Lower lobe of right lung (tissue), 2 donors: ENCODE measurements at regions not wholly inside any gene's neighbourhood (a gene's known extent, or its start where the extent isn't known, plus 50 kb on each side); places are given as distances from the start of the nearest gene placed in this dataset.

Experiments
- ATAC-seq, 2 donors: fragments of 200-7000 bp; cut with Tn5 transposase; one replicate each; pipeline ENCODE4 v1.9.1; 2020 to 2022; ENCODE audit warnings: mild to moderate bottlenecking in 2 of 2, moderate library complexity in 2 of 2
- DNase-seq: peaks from one replicate; pipeline ENCODE4 v3.0.0-alpha.2; 2020
- H3K27ac ChIP-seq: fragments of 200-600 bp; one replicate; pipeline ENCODE4 v1.8.0; 2022
- H3K27me3 ChIP-seq: fragments of 200-600 bp; one replicate; pipeline ENCODE4 v1.8.0; 2022; ENCODE audit warnings: low read depth
- H3K36me3 ChIP-seq: fragments of 200-600 bp; one replicate; pipeline ENCODE4 v1.8.0; 2022; ENCODE audit warnings: mild to moderate bottlenecking
- H3K4me1 ChIP-seq: fragments of 200-600 bp; one replicate; pipeline ENCODE4 v1.8.0; 2022
- H3K4me3 ChIP-seq: fragments of 200-600 bp; one replicate; pipeline ENCODE4 v1.8.0; 2022; ENCODE audit warnings: mild to moderate bottlenecking
- H3K9me3 ChIP-seq: fragments of 200-600 bp; one replicate; pipeline ENCODE4 v1.8.0; 2022
- intact Hi-C: fragments of 100-400 bp; cut with DNase I; formaldehyde crosslinking; loops from one replicate; pipeline ENCODE4 v1.11.0; 2022
- TF ChIP-seq, protein P1 (sequence below): fragments of 200-600 bp; IDR thresholded peaks from one replicate; pipeline ENCODE4 v1.8.0; 2022; ENCODE audit warnings: antibody characterized with exemption, mild to moderate bottlenecking
- donor health status: DM: no; HTN: yes; CAD: no; lungs with severe emphysema.

DNA sequence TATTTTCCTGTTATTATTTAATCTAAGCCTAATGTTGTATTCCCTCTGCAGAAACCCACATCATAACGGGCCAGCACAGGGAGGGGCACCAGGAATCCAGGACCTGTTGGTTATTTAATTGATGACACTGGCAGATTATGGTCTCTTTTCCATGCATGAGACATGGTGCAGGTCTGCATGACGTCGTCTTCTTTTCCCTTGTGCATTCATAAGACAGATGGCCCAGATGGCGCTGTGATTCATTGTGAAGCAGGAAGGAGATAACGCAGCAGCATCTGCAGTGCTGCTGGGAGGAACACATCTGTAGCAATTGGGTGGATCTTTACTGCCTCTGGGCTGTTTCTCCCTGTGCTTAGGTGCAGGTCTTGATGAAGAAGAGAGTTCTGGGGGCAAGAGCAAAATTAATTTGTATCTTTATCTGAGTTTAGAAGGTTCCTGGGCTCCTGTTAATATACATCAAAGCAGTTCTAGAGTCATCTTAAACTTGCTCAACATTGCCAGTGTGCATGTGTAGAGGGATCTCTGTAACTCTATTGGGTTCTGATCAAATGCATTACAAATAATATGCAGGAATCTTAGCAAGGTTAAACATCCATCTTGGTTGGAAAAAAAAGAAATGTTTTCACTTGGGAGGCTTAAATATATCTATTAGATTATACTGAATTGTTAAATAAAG is 176.1 kb downstream of the PCSK1 start:
- TF ChIP-seq, protein P1, sequence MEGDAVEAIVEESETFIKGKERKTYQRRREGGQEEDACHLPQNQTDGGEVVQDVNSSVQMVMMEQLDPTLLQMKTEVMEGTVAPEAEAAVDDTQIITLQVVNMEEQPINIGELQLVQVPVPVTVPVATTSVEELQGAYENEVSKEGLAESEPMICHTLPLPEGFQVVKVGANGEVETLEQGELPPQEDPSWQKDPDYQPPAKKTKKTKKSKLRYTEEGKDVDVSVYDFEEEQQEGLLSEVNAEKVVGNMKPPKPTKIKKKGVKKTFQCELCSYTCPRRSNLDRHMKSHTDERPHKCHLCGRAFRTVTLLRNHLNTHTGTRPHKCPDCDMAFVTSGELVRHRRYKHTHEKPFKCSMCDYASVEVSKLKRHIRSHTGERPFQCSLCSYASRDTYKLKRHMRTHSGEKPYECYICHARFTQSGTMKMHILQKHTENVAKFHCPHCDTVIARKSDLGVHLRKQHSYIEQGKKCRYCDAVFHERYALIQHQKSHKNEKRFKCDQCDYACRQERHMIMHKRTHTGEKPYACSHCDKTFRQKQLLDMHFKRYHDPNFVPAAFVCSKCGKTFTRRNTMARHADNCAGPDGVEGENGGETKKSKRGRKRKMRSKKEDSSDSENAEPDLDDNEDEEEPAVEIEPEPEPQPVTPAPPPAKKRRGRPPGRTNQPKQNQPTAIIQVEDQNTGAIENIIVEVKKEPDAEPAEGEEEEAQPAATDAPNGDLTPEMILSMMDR: no peak

DNA sequence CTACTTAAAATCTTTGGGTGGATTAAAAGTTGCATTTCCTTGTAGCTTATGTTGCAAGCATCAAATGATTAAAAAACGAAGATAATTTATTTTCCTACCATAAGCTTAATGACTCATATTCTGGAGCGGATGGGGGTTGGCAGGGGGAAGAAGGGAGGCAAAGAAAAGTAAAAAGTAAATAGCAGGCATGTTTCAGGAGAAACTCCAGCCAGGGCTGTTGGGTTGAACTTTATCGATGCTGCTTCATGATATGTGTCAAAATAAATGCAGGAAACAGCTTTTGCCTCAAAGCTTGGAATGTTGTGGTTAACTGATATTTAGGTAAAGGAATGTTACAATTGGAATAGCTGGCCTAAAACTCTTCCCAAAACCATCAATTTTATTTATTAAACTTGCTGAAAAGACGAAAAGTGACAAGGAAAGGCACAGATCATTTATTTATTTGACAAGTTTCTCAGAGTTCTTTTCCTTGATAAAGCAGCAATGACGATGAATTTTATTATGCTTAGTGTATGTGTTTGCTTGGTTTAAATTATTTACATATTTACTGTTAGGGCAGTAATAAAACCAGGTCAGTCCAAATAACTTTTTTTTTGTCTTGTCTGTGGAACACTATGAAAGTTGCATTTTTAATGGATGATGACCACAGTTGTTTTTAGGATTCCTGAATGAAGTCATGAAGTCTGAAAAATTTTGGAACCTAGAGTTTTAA is 177.9 kb downstream of the PCSK1 start:
- no peak overlapping the region for H3K4me3 ChIP-seq
- no peaks in the 10 kb centered on the region for H3K27me3 ChIP-seq
- intact Hi-C loops: no loop called here
- H3K4me1 ChIP-seq: peaks cover 9% of the 10 kb centered on the region
- no peaks in the 10 kb centered on the region for H3K9me3 ChIP-seq
- ATAC-seq (no peak), DNase-seq (no peak)
- peak overlapping the region; percentile 25 for H3K27ac ChIP-seq
- H3K36me3 ChIP-seq: no peaks in the 10 kb centered on the region
- TF ChIP-seq, protein P1: no peak

More for the DNA sequence above, 176.1 kb downstream of the PCSK1 start:
- intact Hi-C loops: no loop called here
- H3K27ac ChIP-seq: no peak overlapping the region
- H3K4me3 ChIP-seq: no peak overlapping the region
- no peaks in the 10 kb centered on the region for H3K9me3 ChIP-seq
- H3K36me3 ChIP-seq: no peaks in the 10 kb centered on the region
- ATAC-seq (no peak), DNase-seq (no peak)
- H3K27me3 ChIP-seq: no peaks in the 10 kb centered on the region
- H3K4me1 ChIP-seq: peaks cover 9% of the 10 kb centered on the region

DNA sequence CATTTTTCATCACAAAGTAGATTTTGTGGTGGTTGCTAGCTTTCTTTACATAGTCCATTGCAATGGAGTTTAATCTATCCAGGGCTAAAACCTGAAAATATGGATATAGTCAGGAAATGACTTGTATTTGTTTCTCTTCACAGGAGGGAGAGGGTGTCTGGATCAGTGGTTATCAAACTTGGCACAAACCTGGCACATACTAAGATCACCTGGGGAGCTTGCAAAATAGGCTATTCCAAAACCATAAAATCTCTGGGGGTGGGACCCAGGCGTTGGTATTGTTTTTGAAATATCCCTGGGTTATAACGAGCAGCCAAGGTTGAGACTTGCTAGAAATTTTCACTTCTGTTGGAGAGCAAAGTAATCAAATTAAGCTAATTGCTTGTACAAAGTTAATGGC is 179.9 kb downstream of the PCSK1 start:
- peaks cover 1% of the 10 kb centered on the region for H3K4me1 ChIP-seq
- no peaks in the 10 kb centered on the region for H3K9me3 ChIP-seq
- intact Hi-C loops: no loop called here
- TF ChIP-seq, protein P1: no peak
- no peaks in the 10 kb centered on the region for H3K36me3 ChIP-seq
- DNase-seq: no peak
- H3K27ac ChIP-seq: no peak overlapping the region
- no peak overlapping the region for H3K4me3 ChIP-seq
- no peaks in the 10 kb centered on the region for H3K27me3 ChIP-seq
- ATAC-seq: no peak

DNA sequence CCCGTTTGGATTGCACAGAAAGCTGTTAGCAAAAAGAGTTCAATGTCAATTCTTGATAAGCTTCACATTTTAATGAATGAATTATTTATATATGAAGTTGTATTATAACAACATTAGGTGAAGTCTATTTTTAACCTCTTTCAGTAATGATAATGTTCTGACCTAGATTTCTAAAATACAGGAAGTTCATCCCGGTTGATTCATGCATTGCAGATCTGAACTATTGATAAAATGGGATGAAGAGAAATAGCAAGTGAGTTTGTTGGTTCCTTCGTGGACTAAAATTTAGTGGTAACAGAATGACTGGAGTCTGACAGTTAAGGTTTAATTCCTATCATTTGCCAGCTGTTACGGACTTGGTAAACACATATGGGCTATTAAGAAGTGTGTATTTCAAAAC is 180.5 kb downstream of the PCSK1 start:
- DNase-seq (no peak), ATAC-seq (no peak)
- no peaks in the 10 kb centered on the region for H3K9me3 ChIP-seq
- H3K4me3 ChIP-seq: no peak overlapping the region
- TF ChIP-seq, protein P1: no peak
- H3K27me3 ChIP-seq: no peaks in the 10 kb centered on the region
- intact Hi-C loops: no loop called here
- no peak overlapping the region for H3K27ac ChIP-seq
- H3K36me3 ChIP-seq: no peaks in the 10 kb centered on the region
- peaks cover 7% of the 10 kb centered on the region for H3K4me1 ChIP-seq

DNA sequence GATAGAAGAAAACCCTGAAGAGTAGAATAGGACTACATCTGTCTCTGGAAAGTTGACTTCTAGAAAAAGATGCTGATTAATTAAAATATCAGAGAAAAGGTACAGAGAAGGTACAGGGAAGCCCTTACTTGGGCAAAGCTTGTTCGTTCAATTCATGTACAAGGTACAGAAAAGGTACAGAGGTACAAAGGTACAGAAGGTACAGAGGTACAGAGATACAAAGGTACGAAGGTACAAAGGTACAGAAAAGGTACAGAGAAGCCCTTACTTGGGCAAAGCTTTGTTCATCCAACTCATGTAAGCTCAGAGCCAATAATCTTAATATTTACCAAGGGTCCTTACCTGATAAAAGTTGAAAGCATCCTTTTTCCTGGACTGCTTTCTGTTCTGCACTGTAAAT is 182.3 kb downstream of the PCSK1 start:
- intact Hi-C loops: no loop called here
- H3K27me3 ChIP-seq: no peaks in the 10 kb centered on the region
- no peak for ATAC-seq

More for the DNA sequence above, 182.3 kb downstream of the PCSK1 start:
- Histone ChIP-seq H3K9me3 (no peaks in the 10 kb centered on the region), H3K4me3 (no peak overlapping the region), H3K36me3 (no peaks in the 10 kb centered on the region), H3K27ac (no peak overlapping the region), H3K4me1 (peaks cover 9% of the 10 kb centered on the region)
- no peak for DNase-seq
- TF ChIP-seq, protein P1: no peak
